IMR-90 (cell line): ENCODE measurements at regions not wholly inside any gene's neighbourhood (a gene's known extent, or its start where the extent isn't known, plus 50 kb on each side); places are given as distances from the start of the nearest gene placed in this dataset.

ENCODE experiments used
- BHLHE40 ChIP-seq: fragments of 150-350 bp; IDR thresholded peaks from 2 replicates; pipeline ENCODE4 v1.6.1; 2016; ENCODE audit warnings: mild to moderate bottlenecking, low read depth, low read length
- CEBPB ChIP-seq: IDR thresholded peaks from 2 replicates; pipeline ENCODE4 v1.6.1; 2012; ENCODE audit warnings: low read depth, low read length, improper control_type of control experiment
- CHD1 ChIP-seq: IDR thresholded peaks from 2 replicates; pipeline ENCODE4 v1.6.1; 2012; ENCODE audit warnings: low read depth, low read length, improper control_type of control experiment
- FOS ChIP-seq: fragments of 150-350 bp; IDR thresholded peaks from 2 replicates; pipeline ENCODE4 v1.6.1; 2016; ENCODE audit warnings: low read depth, low read length
- MAFK ChIP-seq: IDR thresholded peaks from 2 replicates; pipeline ENCODE4 v1.6.1; 2012; ENCODE audit warnings: low read depth, low read length, improper control_type of control experiment
- MAZ ChIP-seq: IDR thresholded peaks from 2 replicates; pipeline ENCODE4 v1.6.1; 2012; ENCODE audit warnings: low read depth, mild to moderate bottlenecking, low read length, improper control_type of control experiment, moderate library complexity, borderline replicate concordance
- MXI1 ChIP-seq: IDR thresholded peaks from 2 replicates; pipeline ENCODE4 v1.6.1; 2012; ENCODE audit warnings: low read depth, mild to moderate bottlenecking, low read length, moderate library complexity, borderline replicate concordance
- POLR2A ChIP-seq: IDR thresholded peaks from 2 replicates; pipeline ENCODE4 v1.6.1; 2012; ENCODE audit warnings: mild to moderate bottlenecking, low read depth, low read length
- RAD21 ChIP-seq: IDR thresholded peaks from 2 replicates; pipeline ENCODE4 v1.6.1; 2012; ENCODE audit warnings: low read length, improper control_type of control experiment
- RCOR1 ChIP-seq: IDR thresholded peaks from 2 replicates; pipeline ENCODE4 v1.6.1; 2012; ENCODE audit warnings: mild to moderate bottlenecking, low read length, improper control_type of control experiment; ENCODE audit not compliant: insufficient replicate concordance
- SMC3 ChIP-seq: fragments of 150-350 bp; IDR thresholded peaks from 2 replicates; pipeline ENCODE4 v1.6.1; 2016; ENCODE audit warnings: low read depth, mild to moderate bottlenecking, antibody characterized with exemption, low read length, moderate library complexity
- TF ChIP-seq, protein P1 (sequence below): conservative IDR thresholded peaks from 2 replicates; pipeline ENCODE4 v1.5.1; 2012; ENCODE audit warnings: mild to moderate bottlenecking, low read depth, low read length, improper control_type of control experiment
- TF ChIP-seq, protein P2 (sequence below): fragments of 150-350 bp; IDR thresholded peaks from 2 replicates; pipeline ENCODE4 v1.6.1; 2016; ENCODE audit warnings: low read depth, mild to moderate bottlenecking, low read length, moderate library complexity, borderline replicate concordance

DNA sequence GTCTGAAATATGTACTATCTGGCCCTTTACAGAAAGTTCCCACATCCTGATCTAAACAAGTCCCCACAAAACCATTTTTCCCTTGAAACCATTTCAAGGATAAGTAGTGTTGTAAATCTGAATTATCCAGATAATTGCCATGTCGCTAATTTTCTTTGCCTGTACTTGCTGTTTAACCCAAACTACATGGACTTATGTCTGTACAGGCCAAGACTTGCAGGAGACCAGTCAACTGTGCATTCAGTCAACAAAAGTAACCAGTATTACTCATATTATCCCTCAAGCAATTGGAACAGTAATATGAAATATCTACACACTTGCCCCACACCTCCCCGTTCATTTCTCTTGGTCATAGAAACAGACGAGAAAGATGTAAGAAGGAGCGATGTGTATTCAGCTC is 347.8 kb upstream of the NFE2L3 start:
- TF ChIP-seq BHLHE40 (no peak), CEBPB (no peak), POLR2A (no peak), RAD21 (no peak), MAZ (no peak), FOS (no peak), MAFK (no peak), CHD1 (no peak), RCOR1 (no peak), SMC3 (no peak), MXI1 (no peak)
- TF ChIP-seq, protein P1, sequence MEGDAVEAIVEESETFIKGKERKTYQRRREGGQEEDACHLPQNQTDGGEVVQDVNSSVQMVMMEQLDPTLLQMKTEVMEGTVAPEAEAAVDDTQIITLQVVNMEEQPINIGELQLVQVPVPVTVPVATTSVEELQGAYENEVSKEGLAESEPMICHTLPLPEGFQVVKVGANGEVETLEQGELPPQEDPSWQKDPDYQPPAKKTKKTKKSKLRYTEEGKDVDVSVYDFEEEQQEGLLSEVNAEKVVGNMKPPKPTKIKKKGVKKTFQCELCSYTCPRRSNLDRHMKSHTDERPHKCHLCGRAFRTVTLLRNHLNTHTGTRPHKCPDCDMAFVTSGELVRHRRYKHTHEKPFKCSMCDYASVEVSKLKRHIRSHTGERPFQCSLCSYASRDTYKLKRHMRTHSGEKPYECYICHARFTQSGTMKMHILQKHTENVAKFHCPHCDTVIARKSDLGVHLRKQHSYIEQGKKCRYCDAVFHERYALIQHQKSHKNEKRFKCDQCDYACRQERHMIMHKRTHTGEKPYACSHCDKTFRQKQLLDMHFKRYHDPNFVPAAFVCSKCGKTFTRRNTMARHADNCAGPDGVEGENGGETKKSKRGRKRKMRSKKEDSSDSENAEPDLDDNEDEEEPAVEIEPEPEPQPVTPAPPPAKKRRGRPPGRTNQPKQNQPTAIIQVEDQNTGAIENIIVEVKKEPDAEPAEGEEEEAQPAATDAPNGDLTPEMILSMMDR = no peak
- TF ChIP-seq, protein P2, sequence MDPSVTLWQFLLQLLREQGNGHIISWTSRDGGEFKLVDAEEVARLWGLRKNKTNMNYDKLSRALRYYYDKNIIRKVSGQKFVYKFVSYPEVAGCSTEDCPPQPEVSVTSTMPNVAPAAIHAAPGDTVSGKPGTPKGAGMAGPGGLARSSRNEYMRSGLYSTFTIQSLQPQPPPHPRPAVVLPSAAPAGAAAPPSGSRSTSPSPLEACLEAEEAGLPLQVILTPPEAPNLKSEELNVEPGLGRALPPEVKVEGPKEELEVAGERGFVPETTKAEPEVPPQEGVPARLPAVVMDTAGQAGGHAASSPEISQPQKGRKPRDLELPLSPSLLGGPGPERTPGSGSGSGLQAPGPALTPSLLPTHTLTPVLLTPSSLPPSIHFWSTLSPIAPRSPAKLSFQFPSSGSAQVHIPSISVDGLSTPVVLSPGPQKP = no peak
